ENCODE measurements at regions not wholly inside any gene's neighbourhood (a gene's known extent, or its start where the extent isn't known, plus 50 kb on each side); places are given as distances from the start of the nearest gene placed in this dataset.

DNA sequence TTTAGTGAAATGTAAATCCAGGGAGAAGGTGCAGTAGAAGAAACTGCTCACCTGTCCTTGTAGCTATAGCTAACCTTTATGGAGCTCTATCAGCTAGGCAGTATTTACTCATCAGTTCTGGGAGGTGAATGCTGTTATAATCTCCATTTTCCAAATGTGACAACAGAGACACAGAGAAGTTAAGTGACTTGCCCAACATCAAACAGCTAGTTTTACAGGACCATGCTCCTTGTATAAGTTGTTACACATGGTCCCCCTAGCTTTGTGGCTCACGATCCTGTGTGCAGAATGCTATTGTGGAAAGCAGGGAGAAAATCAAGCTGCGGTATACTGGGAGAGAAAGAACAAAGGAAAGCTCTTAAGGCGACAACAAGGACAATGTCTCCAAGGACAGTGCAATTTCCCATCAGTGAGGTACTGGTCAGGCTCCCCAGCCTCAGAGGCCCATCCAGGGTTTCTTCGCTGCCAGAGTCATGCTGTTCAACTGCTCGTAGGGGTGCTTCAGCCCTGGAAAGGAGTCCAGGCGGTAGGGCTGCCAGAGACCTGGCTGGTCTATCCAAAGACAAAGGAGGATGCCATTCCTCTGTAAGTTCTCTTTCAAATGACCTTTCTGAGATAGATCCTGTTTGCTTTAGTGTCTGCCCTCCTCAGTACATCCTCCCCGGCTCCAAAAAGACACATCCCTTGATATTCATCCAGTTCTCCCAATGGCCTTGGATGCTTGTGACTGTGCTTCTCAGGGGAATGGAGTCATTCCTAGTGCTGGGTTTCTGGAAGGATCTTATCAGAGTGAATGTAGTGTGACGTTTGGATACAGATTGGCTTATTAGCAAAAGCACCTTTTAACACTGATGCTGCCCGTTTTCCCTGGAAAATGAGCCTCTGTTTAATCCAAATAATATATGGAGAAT lies 95.5 kb downstream of the ARF6 start:
- TF ChIP-seq, protein P1, sequence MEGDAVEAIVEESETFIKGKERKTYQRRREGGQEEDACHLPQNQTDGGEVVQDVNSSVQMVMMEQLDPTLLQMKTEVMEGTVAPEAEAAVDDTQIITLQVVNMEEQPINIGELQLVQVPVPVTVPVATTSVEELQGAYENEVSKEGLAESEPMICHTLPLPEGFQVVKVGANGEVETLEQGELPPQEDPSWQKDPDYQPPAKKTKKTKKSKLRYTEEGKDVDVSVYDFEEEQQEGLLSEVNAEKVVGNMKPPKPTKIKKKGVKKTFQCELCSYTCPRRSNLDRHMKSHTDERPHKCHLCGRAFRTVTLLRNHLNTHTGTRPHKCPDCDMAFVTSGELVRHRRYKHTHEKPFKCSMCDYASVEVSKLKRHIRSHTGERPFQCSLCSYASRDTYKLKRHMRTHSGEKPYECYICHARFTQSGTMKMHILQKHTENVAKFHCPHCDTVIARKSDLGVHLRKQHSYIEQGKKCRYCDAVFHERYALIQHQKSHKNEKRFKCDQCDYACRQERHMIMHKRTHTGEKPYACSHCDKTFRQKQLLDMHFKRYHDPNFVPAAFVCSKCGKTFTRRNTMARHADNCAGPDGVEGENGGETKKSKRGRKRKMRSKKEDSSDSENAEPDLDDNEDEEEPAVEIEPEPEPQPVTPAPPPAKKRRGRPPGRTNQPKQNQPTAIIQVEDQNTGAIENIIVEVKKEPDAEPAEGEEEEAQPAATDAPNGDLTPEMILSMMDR (IDR thresholded peaks at IDR 0.05), result no peak
- no peak for TF ChIP-seq ZFX (IDR thresholded peaks at IDR 0.05; ENCODE audit: borderline replicate concordance)

All from 22Rv1 (cell line).